ENCODE measurements at regions not wholly inside any gene's neighbourhood (a gene's known extent, or its start where the extent isn't known, plus 50 kb on each side); places are given as distances from the start of the nearest gene placed in this dataset.
"Not testable (repeated sequence)": the region's sequence is repeated elsewhere in the genome, so short reads cannot be mapped to it uniquely, and the experiment has no call there.

- TF ChIP-seq CTCF (conservative IDR thresholded peaks at IDR 0.05 in 1 of 2, IDR thresholded peaks at IDR 0.05 in 1 of 2; ENCODE audit: extremely low read depth in 1 of 2, insufficient read depth in 1 of 2, low read depth in 1 of 2, low read length in 2 of 2); EZH2 (IDR thresholded peaks at IDR 0.05; ENCODE audit: borderline replicate concordance, low read length): not testable (repeated sequence)
Observed at GRCh38 chr1:10887032-10887431, 90.6 kb upstream of the CASZ1 start.

Data from mammary epithelial cell (primary cell).